ENCODE measurements at regions not wholly inside any gene's neighbourhood (a gene's known extent, or its start where the extent isn't known, plus 50 kb on each side); places are given as distances from the start of the nearest gene placed in this dataset.

DNA sequence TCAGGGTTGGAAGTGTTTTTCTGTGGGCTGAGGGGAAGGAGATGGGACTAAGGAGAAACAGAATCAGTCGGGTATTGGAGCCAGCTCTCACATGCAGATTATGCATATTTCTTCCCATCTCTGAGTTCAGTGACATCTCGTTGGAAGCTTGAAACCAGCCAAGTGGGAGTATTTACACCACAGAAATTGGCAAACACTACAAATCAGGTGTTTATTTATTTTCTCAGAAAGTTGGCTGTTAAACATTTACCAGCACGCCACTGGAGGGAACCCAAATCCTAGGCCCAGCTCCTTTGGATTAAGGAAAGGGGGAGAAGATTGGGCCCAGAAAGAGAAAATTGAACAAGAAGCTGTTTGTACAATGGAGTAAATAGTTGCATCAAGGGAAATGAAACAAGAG, 72.1 kb upstream of the PITX1 start:
- intact Hi-C loops (cut with DNase I), result no loop called here
- WGBS (ENCODE audit: insufficient coverage, low coverage, low lambda C conversion rate, missing lambda C conversion rate), result 27% methylated on average over 3 of the region's 3 CpGs
- no peak overlapping the region for H3K4me3 ChIP-seq
- TF ChIP-seq POLR2A (IDR thresholded peaks at IDR 0.05) (no peak), CTCF (IDR thresholded peaks at IDR 0.05) (no peak)
- no peaks in the 10 kb centered on the region for H3K4me1 ChIP-seq
- H3K27me3 ChIP-seq, result no peaks in the 10 kb centered on the region
- H3K36me3 ChIP-seq, result no peaks in the 10 kb centered on the region
- no peaks in the 10 kb centered on the region for H3K9me3 ChIP-seq
- ATAC-seq (peak in 1 of 4 donors; percentile 27), DNase-seq (no peak)
- H3K27ac ChIP-seq, result no peak overlapping the region

DNA sequence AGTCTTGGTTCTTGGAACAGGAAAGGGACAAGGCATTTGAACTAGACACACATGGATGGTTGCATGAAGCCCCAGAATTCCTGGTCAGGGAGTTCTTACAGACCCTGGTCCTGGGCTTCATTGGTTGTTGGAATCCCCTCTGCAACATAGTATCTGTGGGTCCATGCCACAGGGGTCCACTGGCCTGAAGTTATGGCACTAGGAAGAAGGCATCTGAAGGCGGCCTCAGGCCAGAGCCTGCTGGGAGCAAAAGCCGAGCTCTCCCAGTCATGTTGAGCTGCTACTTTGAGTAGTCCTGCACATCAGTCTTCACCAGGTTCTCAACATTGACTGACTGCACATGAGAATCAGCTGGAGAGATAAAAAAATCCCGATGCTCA, 71.1 kb upstream of the PITX1 start:
- 83% methylated on average over 1 of the region's 3 CpGs for WGBS (ENCODE audit: insufficient coverage, low coverage, low lambda C conversion rate, missing lambda C conversion rate)
- DNase-seq (peak in 1 of 3 donors; percentile 27), ATAC-seq (no peak)
- no peak overlapping the region for H3K4me3 ChIP-seq
- no peaks in the 10 kb centered on the region for H3K36me3 ChIP-seq
- TF ChIP-seq CTCF (IDR thresholded peaks at IDR 0.05), result no peak
- TF ChIP-seq POLR2A (IDR thresholded peaks at IDR 0.05), result no peak
- no peaks in the 10 kb centered on the region for H3K4me1 ChIP-seq
- intact Hi-C loops (cut with DNase I), result no loop called here
- H3K27ac ChIP-seq, result no peak overlapping the region
- no peaks in the 10 kb centered on the region for H3K9me3 ChIP-seq
- no peaks in the 10 kb centered on the region for H3K27me3 ChIP-seq

- intact Hi-C loops (cut with DNase I), result no loop called here
- no peaks in the 10 kb centered on the region for H3K36me3 ChIP-seq
- DNase-seq, result no peak
- no peaks in the 10 kb centered on the region for H3K4me1 ChIP-seq
- WGBS (ENCODE audit: insufficient coverage, low coverage, low lambda C conversion rate, missing lambda C conversion rate), result 82% methylated on average over 6 of the region's 7 CpGs
- no peak for ATAC-seq
- no peak overlapping the region for H3K27ac ChIP-seq
- TF ChIP-seq POLR2A (IDR thresholded peaks at IDR 0.05), result no peak
- no peak for TF ChIP-seq CTCF (IDR thresholded peaks at IDR 0.05)
- H3K9me3 ChIP-seq, result no peaks in the 10 kb centered on the region
- H3K27me3 ChIP-seq, result no peaks in the 10 kb centered on the region
- H3K4me3 ChIP-seq, result no peak overlapping the region
Observed at GRCh38 chr5:135103575-135103853, 69.5 kb upstream of the PITX1 start.

DNA sequence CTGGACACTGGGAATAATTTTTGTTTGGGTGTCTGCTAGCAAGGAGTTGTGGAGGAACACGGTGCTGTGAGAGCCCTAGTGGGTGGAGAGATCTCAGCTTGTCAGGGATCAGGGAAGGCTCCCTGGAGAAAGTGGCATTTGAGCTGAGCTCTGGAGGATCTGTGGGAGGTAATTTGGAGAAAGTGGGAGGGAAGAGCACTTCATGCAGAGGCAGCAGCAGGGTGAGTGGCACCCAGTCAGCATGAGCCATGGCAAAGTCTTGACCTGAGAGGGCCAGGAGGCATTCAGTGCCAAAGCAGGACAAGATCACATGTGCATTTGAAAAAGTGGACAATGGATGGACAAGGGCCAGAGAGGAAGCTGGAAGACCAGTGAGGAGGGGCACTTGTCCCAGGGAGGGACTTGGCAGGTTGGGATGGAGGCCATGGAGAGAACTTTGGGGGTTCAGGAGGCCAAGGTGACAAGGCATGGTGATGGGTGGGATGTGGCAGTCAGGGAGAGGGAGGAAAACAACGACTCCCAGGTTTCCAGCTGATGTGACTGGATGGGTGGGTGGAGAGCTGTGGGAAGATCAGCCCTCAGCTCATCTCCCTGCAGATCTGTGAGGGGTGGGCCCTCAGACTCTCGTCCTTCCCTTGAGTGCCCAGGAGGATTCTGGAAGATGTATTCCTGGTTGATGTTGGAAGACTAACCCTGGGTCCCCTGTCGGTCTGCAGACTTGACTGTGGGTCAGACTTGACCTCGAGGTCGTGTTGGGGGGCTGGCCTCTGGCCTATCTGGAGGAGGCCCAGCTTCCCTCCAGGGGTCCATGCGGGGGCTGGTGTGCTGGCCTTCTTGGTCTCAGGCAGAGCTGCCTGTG, 68.9 kb upstream of the PITX1 start:
- intact Hi-C loops (cut with DNase I), result no loop called here
- WGBS (ENCODE audit: insufficient coverage, low coverage, low lambda C conversion rate, missing lambda C conversion rate), result 71% methylated on average over 2 of the region's 7 CpGs

More for the DNA sequence above, 68.9 kb upstream of the PITX1 start:
- ATAC-seq (no peak), DNase-seq (peak in 1 of 3 donors; percentile 37)
- Histone ChIP-seq H3K27me3 (no peaks in the 10 kb centered on the region), H3K4me3 (no peak overlapping the region), H3K27ac (no peak overlapping the region), H3K36me3 (no peaks in the 10 kb centered on the region), H3K9me3 (no peaks in the 10 kb centered on the region), H3K4me1 (no peaks in the 10 kb centered on the region)
- no peak for TF ChIP-seq POLR2A (IDR thresholded peaks at IDR 0.05)
- no peak for TF ChIP-seq CTCF (IDR thresholded peaks at IDR 0.05)

Data from right lobe of liver (tissue), 6 donors.